ENCODE measurements at regions not wholly inside any gene's neighbourhood (a gene's known extent, or its start where the extent isn't known, plus 50 kb on each side); places are given as distances from the start of the nearest gene placed in this dataset.

GRCh38 chr11:119472856-119473222 is 49.9 kb upstream of the THY1 start:
- FAIRE-seq, result no peak

Measured in islet of Langerhans (tissue), 1 donor.